IMR-90 (cell line): ENCODE measurements at regions not wholly inside any gene's neighbourhood (a gene's known extent, or its start where the extent isn't known, plus 50 kb on each side); places are given as distances from the start of the nearest gene placed in this dataset.

ENCODE experiments used
- ATAC-seq: fragments of 200-7000 bp; cut with Tn5 transposase; 2 replicates; pipeline ENCODE4 v1.9.1; 2020; ENCODE audit warnings: low read depth, mild to moderate bottlenecking, moderate library complexity
- BruUV-seq: library from RNA; stranded (reverse); fragments of 400-500 nt; replicated peaks from 2 replicates; lab custom pipeline; 2021; lab: Mats Ljungman, UMichigan
- CTCF ChIA-PET: fragments of 300-600 bp; formaldehyde crosslinking; extraction: SDS; loops from one replicate; lab custom pipeline; 2021; ENCODE audit warnings: antibody characterized with exemption; lab: Yijun Ruan, JAX
- POLR2A ChIA-PET: fragments of 300-600 bp; sonication (Branson Sonifier 250); formaldehyde crosslinking; loops from one replicate; lab custom pipeline; 2022; ENCODE audit warnings: antibody characterized with exemption; ENCODE audit not compliant: unreplicated experiment; lab: Charles Lee
- DNase-seq: peaks from one replicate; pipeline ENCODE4 v3.0.0; 2013
- H2AFZ ChIP-seq: replicated peaks from 2 replicates; pipeline ENCODE3; 2013; ENCODE audit warnings: low read length, mild to moderate bottlenecking; ENCODE audit not compliant: poor library complexity
- H2AK5ac ChIP-seq: 2 replicates; pipeline ENCODE4 v1.6.1; 2013; ENCODE audit warnings: low read depth, low read length, inconsistent platforms
- H2AK9ac ChIP-seq: replicated peaks from 2 replicates; pipeline ENCODE3; 2013; ENCODE audit warnings: mild to moderate bottlenecking, low read depth, low read length, moderate library complexity; ENCODE audit not compliant: poor library complexity
- H2BK120ac ChIP-seq: 2 replicates; pipeline ENCODE4 v1.6.1; 2013; ENCODE audit warnings: low read depth, low read length, inconsistent platforms
- H2BK15ac ChIP-seq: 3 replicates; pipeline ENCODE4 v1.6.1; 2013; ENCODE audit warnings: low read depth, low read length, inconsistent platforms
- H2BK20ac ChIP-seq: 2 replicates; pipeline ENCODE4 v1.6.1; 2013; ENCODE audit warnings: low read depth, mild to moderate bottlenecking, inconsistent platforms, low read length, moderate library complexity
- H2BK5ac ChIP-seq: 2 replicates; pipeline ENCODE4 v1.6.1; 2013; ENCODE audit warnings: mild to moderate bottlenecking, low read depth, low read length, inconsistent platforms; ENCODE audit not compliant: poor library complexity, severe bottlenecking
- H3K14ac ChIP-seq: replicated peaks from 2 replicates; pipeline ENCODE4 v1.6.1; 2013; ENCODE audit warnings: low read depth, low read length, inconsistent platforms
- H3K18ac ChIP-seq: 2 replicates; pipeline ENCODE4 v1.6.1; 2013; ENCODE audit warnings: low read depth, low read length, control low read depth
- H3K23ac ChIP-seq: 2 replicates; pipeline ENCODE4 v1.6.1; 2013; ENCODE audit warnings: low read depth, low read length, inconsistent platforms
- H3K27ac ChIP-seq: 2 replicates; pipeline ENCODE4 v1.5.1; 2013; ENCODE audit warnings: mild to moderate bottlenecking, control low read depth, low read length; ENCODE audit not compliant: insufficient read depth
- H3K27me3 ChIP-seq: 2 replicates; pipeline ENCODE4 v1.6.1; 2013; ENCODE audit warnings: low read length; ENCODE audit not compliant: control insufficient read depth, insufficient read depth
- H3K36me3 ChIP-seq: 2 replicates; pipeline ENCODE4 v1.6.1; 2013; ENCODE audit warnings: low read length, mixed read lengths; ENCODE audit not compliant: control insufficient read depth, insufficient read depth
- H3K4ac ChIP-seq: 2 replicates; pipeline ENCODE4 v1.6.1; 2013; ENCODE audit warnings: low read depth, low read length, inconsistent platforms
- H3K4me1 ChIP-seq: 2 replicates; pipeline ENCODE4 v1.6.1; 2013; ENCODE audit warnings: low read length, mixed read lengths; ENCODE audit not compliant: control insufficient read depth, insufficient read depth
- H3K4me2 ChIP-seq: 2 replicates; pipeline ENCODE4 v1.6.1; 2013; ENCODE audit warnings: low read depth, mild to moderate bottlenecking, control low read depth, low read length, moderate library complexity
- H3K4me3 ChIP-seq: 2 replicates; pipeline ENCODE4 v1.5.1; 2013; ENCODE audit warnings: low read depth, mild to moderate bottlenecking, control low read depth, low read length, moderate library complexity; ENCODE audit not compliant: insufficient read depth
- H3K56ac ChIP-seq: 2 replicates; pipeline ENCODE4 v1.6.1; 2013; ENCODE audit warnings: low read length, inconsistent platforms; ENCODE audit not compliant: insufficient read depth; ENCODE audit errors: extremely low read depth
- H3K79me1 ChIP-seq, 2 experiments: 2 replicates each; pipeline ENCODE4 v1.6.1; 2013; ENCODE audit warnings: low read length in 2 of 2, inconsistent platforms in 1 of 2, low read depth in 1 of 2
- H3K9ac ChIP-seq: 2 replicates; pipeline ENCODE4 v1.6.1; 2013; ENCODE audit warnings: low read depth, low read length, control low read depth
- H3K9me1 ChIP-seq: 2 replicates; pipeline ENCODE4 v1.6.1; 2013; ENCODE audit warnings: low read length, inconsistent platforms; ENCODE audit not compliant: insufficient read depth
- H3K9me3 ChIP-seq: 2 replicates; pipeline ENCODE4 v1.6.1; 2013; ENCODE audit warnings: low read length; ENCODE audit not compliant: control insufficient read depth, insufficient read depth
- H4K20me1 ChIP-seq: 2 replicates; pipeline ENCODE4 v1.6.1; 2013; ENCODE audit warnings: low read length, inconsistent platforms; ENCODE audit not compliant: insufficient read depth
- H4K5ac ChIP-seq: 2 replicates; pipeline ENCODE4 v1.6.1; 2013; ENCODE audit warnings: mild to moderate bottlenecking, low read depth, low read length, control low read depth
- H4K8ac ChIP-seq, 2 experiments: 2 replicates each; pipeline ENCODE4 v1.6.1; 2013; ENCODE audit warnings: low read depth in 2 of 2, low read length in 2 of 2, control low read depth in 1 of 2, inconsistent platforms in 1 of 2
- H4K91ac ChIP-seq: 2 replicates; pipeline ENCODE4 v1.6.1; 2013; ENCODE audit warnings: low read depth, low read length, inconsistent platforms; ENCODE audit not compliant: insufficient read depth
- BHLHE40 ChIP-seq: fragments of 150-350 bp; IDR thresholded peaks from 2 replicates; pipeline ENCODE4 v1.6.1; 2016; ENCODE audit warnings: mild to moderate bottlenecking, low read depth, low read length
- CEBPB ChIP-seq: IDR thresholded peaks from 2 replicates; pipeline ENCODE4 v1.6.1; 2012; ENCODE audit warnings: low read depth, low read length, improper control_type of control experiment
- CHD1 ChIP-seq: IDR thresholded peaks from 2 replicates; pipeline ENCODE4 v1.6.1; 2012; ENCODE audit warnings: low read depth, low read length, improper control_type of control experiment
- ELK1 ChIP-seq: fragments of 150-350 bp; IDR thresholded peaks from 2 replicates; pipeline ENCODE4 v1.6.1; 2016; ENCODE audit warnings: low read depth, mild to moderate bottlenecking, low read length, moderate library complexity, borderline replicate concordance
- FOS ChIP-seq: fragments of 150-350 bp; IDR thresholded peaks from 2 replicates; pipeline ENCODE4 v1.6.1; 2016; ENCODE audit warnings: low read depth, low read length
- MAFK ChIP-seq: IDR thresholded peaks from 2 replicates; pipeline ENCODE4 v1.6.1; 2012; ENCODE audit warnings: low read depth, low read length, improper control_type of control experiment
- MAZ ChIP-seq: IDR thresholded peaks from 2 replicates; pipeline ENCODE4 v1.6.1; 2012; ENCODE audit warnings: low read depth, mild to moderate bottlenecking, low read length, improper control_type of control experiment, moderate library complexity, borderline replicate concordance
- MXI1 ChIP-seq: IDR thresholded peaks from 2 replicates; pipeline ENCODE4 v1.6.1; 2012; ENCODE audit warnings: low read depth, mild to moderate bottlenecking, low read length, moderate library complexity, borderline replicate concordance
- POLR2A ChIP-seq: IDR thresholded peaks from 2 replicates; pipeline ENCODE4 v1.6.1; 2012; ENCODE audit warnings: mild to moderate bottlenecking, low read depth, low read length
- RCOR1 ChIP-seq: IDR thresholded peaks from 2 replicates; pipeline ENCODE4 v1.6.1; 2012; ENCODE audit warnings: mild to moderate bottlenecking, low read length, improper control_type of control experiment; ENCODE audit not compliant: insufficient replicate concordance
- RFX5 ChIP-seq: IDR thresholded peaks from 2 replicates; pipeline ENCODE4 v1.8.0; 2012; ENCODE audit warnings: low read depth, mild to moderate bottlenecking, low read length, moderate library complexity
- SMC3 ChIP-seq: fragments of 150-350 bp; IDR thresholded peaks from 2 replicates; pipeline ENCODE4 v1.6.1; 2016; ENCODE audit warnings: low read depth, mild to moderate bottlenecking, antibody characterized with exemption, low read length, moderate library complexity
- USF2 ChIP-seq: fragments of 150-350 bp; IDR thresholded peaks from 2 replicates; pipeline ENCODE4 v1.6.1; 2017; ENCODE audit warnings: mild to moderate bottlenecking, antibody characterized with exemption, low read length, low read depth
- WGBS, 2 experiments: methylation state at CpG; one replicate each; pipeline versions ENCODE4 v1.1.5 to v1.1.7; 2013; ENCODE audit warnings: missing lambda C conversion rate in 2 of 2; ENCODE audit not compliant: insufficient read length in 1 of 2; ENCODE audit errors: extremely low coverage in 2 of 2; 5-methylcytosine and 5-hydroxymethylcytosine counted together
- dilution Hi-C: fragments of 300-500 bp; cut with HindIII; formaldehyde crosslinking; loops from one replicate; pipeline ENCODE4 v1.14.3; 2018; ENCODE audit warnings: low sequenced_read_pairs; ENCODE audit not compliant: unreplicated experiment
- in situ Hi-C: fragments of 300-500 bp; cut with MboI; formaldehyde crosslinking; loops from 3 replicates; pipeline ENCODE4 v1.14.3; 2019; ENCODE audit warnings: low sequenced_read_pairs, inconsistent platforms, mixed read lengths
- intact Hi-C: fragments of 100-400 bp; cut with micrococcal nuclease; formaldehyde crosslinking; loops from 2 replicates; pipeline ENCODE4 v1.10.0; 2022

GRCh38 chr5:85545129-85545528 is 1072.6 kb upstream of the COX7C start:
- Histone ChIP-seq H3K4me1 (no peaks in the 10 kb centered on the region), H3K79me1 (no peaks in the 10 kb centered on the region), H3K14ac (no peak overlapping the region), H2BK5ac (no peak overlapping the region), H2BK120ac (no peak overlapping the region), H3K23ac (no peak overlapping the region), H4K5ac (no peak overlapping the region), H2BK20ac (no peak overlapping the region), H2BK15ac (no peak overlapping the region), H2AFZ (no peak overlapping the region), H4K8ac (no peak overlapping the region), H3K18ac (no peak overlapping the region), H3K4ac (no peak overlapping the region), H3K9ac (no peak overlapping the region), H2AK9ac (no peak overlapping the region), H4K20me1 (no peaks in the 10 kb centered on the region), H3K27ac (no peak overlapping the region), H3K4me3 (no peak overlapping the region), H3K9me1 (no peaks in the 10 kb centered on the region), H3K4me2 (no peak overlapping the region), H3K27me3 (no peaks in the 10 kb centered on the region), H2AK5ac (no peak overlapping the region), H4K91ac (no peak overlapping the region), H3K56ac (no peak overlapping the region), H3K9me3 (peaks cover 14% of the 10 kb centered on the region), H3K36me3 (no peaks in the 10 kb centered on the region)
- 33% methylated on average over 1 of the region's 2 CpGs; no CpG with 5 or more reads in 1 of the 2 experiments for WGBS, 2 experiments
- ChIA-PET POLR2A (no interaction called here), CTCF (no interaction called here)
- ATAC-seq (no peak), DNase-seq (no peak)
- TF ChIP-seq ELK1 (no peak), MAZ (no peak), MXI1 (no peak), CEBPB (no peak), RCOR1 (no peak), BHLHE40 (no peak), MAFK (no peak), USF2 (no peak), RFX5 (no peak), POLR2A (no peak), FOS (no peak), SMC3 (no peak), CHD1 (no peak)
- intact Hi-C loops, result no loop called here
- no TSS peak for BruUV-seq
- dilution Hi-C loops, result no loop called here
- in situ Hi-C loops, result no loop called here
